IMR-90 (cell line): ENCODE measurements at regions not wholly inside any gene's neighbourhood (a gene's known extent, or its start where the extent isn't known, plus 50 kb on each side); places are given as distances from the start of the nearest gene placed in this dataset.

Source experiments
- ATAC-seq: fragments of 200-7000 bp; cut with Tn5 transposase; 2 replicates; pipeline ENCODE4 v1.9.1; 2020; ENCODE audit warnings: low read depth, mild to moderate bottlenecking, moderate library complexity
- BruUV-seq: library from RNA; stranded (reverse); fragments of 400-500 nt; replicated peaks from 2 replicates; lab custom pipeline; 2021; lab: Mats Ljungman, UMichigan
- CTCF ChIA-PET: fragments of 300-600 bp; formaldehyde crosslinking; extraction: SDS; loops from one replicate; lab custom pipeline; 2021; ENCODE audit warnings: antibody characterized with exemption; lab: Yijun Ruan, JAX
- POLR2A ChIA-PET: fragments of 300-600 bp; sonication (Branson Sonifier 250); formaldehyde crosslinking; loops from one replicate; lab custom pipeline; 2022; ENCODE audit warnings: antibody characterized with exemption; ENCODE audit not compliant: unreplicated experiment; lab: Charles Lee
- DNase-seq: peaks from one replicate; pipeline ENCODE4 v3.0.0; 2013
- H2AFZ ChIP-seq: replicated peaks from 2 replicates; pipeline ENCODE3; 2013; ENCODE audit warnings: low read length, mild to moderate bottlenecking; ENCODE audit not compliant: poor library complexity
- H2AK5ac ChIP-seq: 2 replicates; pipeline ENCODE4 v1.6.1; 2013; ENCODE audit warnings: low read depth, low read length, inconsistent platforms
- H2AK9ac ChIP-seq: replicated peaks from 2 replicates; pipeline ENCODE3; 2013; ENCODE audit warnings: mild to moderate bottlenecking, low read depth, low read length, moderate library complexity; ENCODE audit not compliant: poor library complexity
- H2BK120ac ChIP-seq: 2 replicates; pipeline ENCODE4 v1.6.1; 2013; ENCODE audit warnings: low read depth, low read length, inconsistent platforms
- H2BK15ac ChIP-seq: 3 replicates; pipeline ENCODE4 v1.6.1; 2013; ENCODE audit warnings: low read depth, low read length, inconsistent platforms
- H2BK20ac ChIP-seq: 2 replicates; pipeline ENCODE4 v1.6.1; 2013; ENCODE audit warnings: low read depth, mild to moderate bottlenecking, inconsistent platforms, low read length, moderate library complexity
- H2BK5ac ChIP-seq: 2 replicates; pipeline ENCODE4 v1.6.1; 2013; ENCODE audit warnings: mild to moderate bottlenecking, low read depth, low read length, inconsistent platforms; ENCODE audit not compliant: poor library complexity, severe bottlenecking
- H3K14ac ChIP-seq: replicated peaks from 2 replicates; pipeline ENCODE4 v1.6.1; 2013; ENCODE audit warnings: low read depth, low read length, inconsistent platforms
- H3K18ac ChIP-seq: 2 replicates; pipeline ENCODE4 v1.6.1; 2013; ENCODE audit warnings: low read depth, low read length, control low read depth
- H3K23ac ChIP-seq: 2 replicates; pipeline ENCODE4 v1.6.1; 2013; ENCODE audit warnings: low read depth, low read length, inconsistent platforms
- H3K27ac ChIP-seq: 2 replicates; pipeline ENCODE4 v1.5.1; 2013; ENCODE audit warnings: mild to moderate bottlenecking, control low read depth, low read length; ENCODE audit not compliant: insufficient read depth
- H3K27me3 ChIP-seq: 2 replicates; pipeline ENCODE4 v1.6.1; 2013; ENCODE audit warnings: low read length; ENCODE audit not compliant: control insufficient read depth, insufficient read depth
- H3K36me3 ChIP-seq: 2 replicates; pipeline ENCODE4 v1.6.1; 2013; ENCODE audit warnings: low read length, mixed read lengths; ENCODE audit not compliant: control insufficient read depth, insufficient read depth
- H3K4ac ChIP-seq: 2 replicates; pipeline ENCODE4 v1.6.1; 2013; ENCODE audit warnings: low read depth, low read length, inconsistent platforms
- H3K4me1 ChIP-seq: 2 replicates; pipeline ENCODE4 v1.6.1; 2013; ENCODE audit warnings: low read length, mixed read lengths; ENCODE audit not compliant: control insufficient read depth, insufficient read depth
- H3K4me2 ChIP-seq: 2 replicates; pipeline ENCODE4 v1.6.1; 2013; ENCODE audit warnings: low read depth, mild to moderate bottlenecking, control low read depth, low read length, moderate library complexity
- H3K4me3 ChIP-seq: 2 replicates; pipeline ENCODE4 v1.5.1; 2013; ENCODE audit warnings: low read depth, mild to moderate bottlenecking, control low read depth, low read length, moderate library complexity; ENCODE audit not compliant: insufficient read depth
- H3K56ac ChIP-seq: 2 replicates; pipeline ENCODE4 v1.6.1; 2013; ENCODE audit warnings: low read length, inconsistent platforms; ENCODE audit not compliant: insufficient read depth; ENCODE audit errors: extremely low read depth
- H3K79me1 ChIP-seq, 2 experiments: 2 replicates each; pipeline ENCODE4 v1.6.1; 2013; ENCODE audit warnings: low read length in 2 of 2, inconsistent platforms in 1 of 2, low read depth in 1 of 2
- H3K9ac ChIP-seq: 2 replicates; pipeline ENCODE4 v1.6.1; 2013; ENCODE audit warnings: low read depth, low read length, control low read depth
- H3K9me1 ChIP-seq: 2 replicates; pipeline ENCODE4 v1.6.1; 2013; ENCODE audit warnings: low read length, inconsistent platforms; ENCODE audit not compliant: insufficient read depth
- H3K9me3 ChIP-seq: 2 replicates; pipeline ENCODE4 v1.6.1; 2013; ENCODE audit warnings: low read length; ENCODE audit not compliant: control insufficient read depth, insufficient read depth
- H4K20me1 ChIP-seq: 2 replicates; pipeline ENCODE4 v1.6.1; 2013; ENCODE audit warnings: low read length, inconsistent platforms; ENCODE audit not compliant: insufficient read depth
- H4K5ac ChIP-seq: 2 replicates; pipeline ENCODE4 v1.6.1; 2013; ENCODE audit warnings: mild to moderate bottlenecking, low read depth, low read length, control low read depth
- H4K8ac ChIP-seq, 2 experiments: 2 replicates each; pipeline ENCODE4 v1.6.1; 2013; ENCODE audit warnings: low read depth in 2 of 2, low read length in 2 of 2, control low read depth in 1 of 2, inconsistent platforms in 1 of 2
- H4K91ac ChIP-seq: 2 replicates; pipeline ENCODE4 v1.6.1; 2013; ENCODE audit warnings: low read depth, low read length, inconsistent platforms; ENCODE audit not compliant: insufficient read depth
- CEBPB ChIP-seq: IDR thresholded peaks from 2 replicates; pipeline ENCODE4 v1.6.1; 2012; ENCODE audit warnings: low read depth, low read length, improper control_type of control experiment
- CTCF ChIP-seq: conservative IDR thresholded peaks from 2 replicates; pipeline ENCODE4 v1.5.1; 2012; ENCODE audit warnings: mild to moderate bottlenecking, low read depth, low read length, improper control_type of control experiment
- ELK1 ChIP-seq: fragments of 150-350 bp; IDR thresholded peaks from 2 replicates; pipeline ENCODE4 v1.6.1; 2016; ENCODE audit warnings: low read depth, mild to moderate bottlenecking, low read length, moderate library complexity, borderline replicate concordance
- MAZ ChIP-seq: IDR thresholded peaks from 2 replicates; pipeline ENCODE4 v1.6.1; 2012; ENCODE audit warnings: low read depth, mild to moderate bottlenecking, low read length, improper control_type of control experiment, moderate library complexity, borderline replicate concordance
- RCOR1 ChIP-seq: IDR thresholded peaks from 2 replicates; pipeline ENCODE4 v1.6.1; 2012; ENCODE audit warnings: mild to moderate bottlenecking, low read length, improper control_type of control experiment; ENCODE audit not compliant: insufficient replicate concordance
- WGBS, 2 experiments: methylation state at CpG; one replicate each; pipeline versions ENCODE4 v1.1.5 to v1.1.7; 2013; ENCODE audit warnings: missing lambda C conversion rate in 2 of 2; ENCODE audit not compliant: insufficient read length in 1 of 2; ENCODE audit errors: extremely low coverage in 2 of 2; 5-methylcytosine and 5-hydroxymethylcytosine counted together
- dilution Hi-C: fragments of 300-500 bp; cut with HindIII; formaldehyde crosslinking; loops from one replicate; pipeline ENCODE4 v1.14.3; 2018; ENCODE audit warnings: low sequenced_read_pairs; ENCODE audit not compliant: unreplicated experiment
- in situ Hi-C: fragments of 300-500 bp; cut with MboI; formaldehyde crosslinking; loops from 3 replicates; pipeline ENCODE4 v1.14.3; 2019; ENCODE audit warnings: low sequenced_read_pairs, inconsistent platforms, mixed read lengths
- intact Hi-C: fragments of 100-400 bp; cut with micrococcal nuclease; formaldehyde crosslinking; loops from 2 replicates; pipeline ENCODE4 v1.10.0; 2022

GRCh38 chr3:22536541-22536940 is 666.6 kb upstream of the UBE2E2 start:
- ChIA-PET CTCF (no interaction called here), POLR2A (no interaction called here)
- no peak overlapping the region for H3K4ac ChIP-seq
- DNase-seq (no peak), ATAC-seq (no peak)
- H3K9ac ChIP-seq = no peak overlapping the region
- H4K8ac ChIP-seq = no peak overlapping the region
- WGBS, 2 experiments = 40% methylated on average over 1 of the region's 1 CpG; no CpG with 5 or more reads in 1 of the 2 experiments
- H2BK20ac ChIP-seq = no peak overlapping the region
- no peaks in the 10 kb centered on the region for H4K20me1 ChIP-seq
- H4K5ac ChIP-seq = no peak overlapping the region
- no peak overlapping the region for H3K4me3 ChIP-seq
- H3K4me1 ChIP-seq = no peaks in the 10 kb centered on the region
- H3K18ac ChIP-seq = no peak overlapping the region
- intact Hi-C loops = no loop called here
- peaks cover 4% of the 10 kb centered on the region for H3K9me3 ChIP-seq
- no peaks in the 10 kb centered on the region for H3K9me1 ChIP-seq
- H2BK15ac ChIP-seq = no peak overlapping the region
- H3K79me1 ChIP-seq = no peaks in the 10 kb centered on the region
- H3K27ac ChIP-seq = no peak overlapping the region
- H2BK120ac ChIP-seq = no peak overlapping the region
- H3K56ac ChIP-seq = no peak overlapping the region
- no peak overlapping the region for H3K23ac ChIP-seq
- H3K27me3 ChIP-seq = no peaks in the 10 kb centered on the region
- no peak overlapping the region for H2BK5ac ChIP-seq
- TF ChIP-seq RCOR1 (no peak), ELK1 (no peak), MAZ (no peak), CTCF (no peak), CEBPB (no peak)
- H4K91ac ChIP-seq = no peak overlapping the region
- H3K14ac ChIP-seq = no peak overlapping the region
- H2AK5ac ChIP-seq = no peak overlapping the region
- H2AK9ac ChIP-seq = no peak overlapping the region
- no peak overlapping the region for H3K4me2 ChIP-seq
- in situ Hi-C loops = no loop called here
- no TSS peak for BruUV-seq
- no peak overlapping the region for H2AFZ ChIP-seq
- dilution Hi-C loops = no loop called here
- no peaks in the 10 kb centered on the region for H3K36me3 ChIP-seq
